ENCODE measurements at regions not wholly inside any gene's neighbourhood (a gene's known extent, or its start where the extent isn't known, plus 50 kb on each side); places are given as distances from the start of the nearest gene placed in this dataset.

DNA sequence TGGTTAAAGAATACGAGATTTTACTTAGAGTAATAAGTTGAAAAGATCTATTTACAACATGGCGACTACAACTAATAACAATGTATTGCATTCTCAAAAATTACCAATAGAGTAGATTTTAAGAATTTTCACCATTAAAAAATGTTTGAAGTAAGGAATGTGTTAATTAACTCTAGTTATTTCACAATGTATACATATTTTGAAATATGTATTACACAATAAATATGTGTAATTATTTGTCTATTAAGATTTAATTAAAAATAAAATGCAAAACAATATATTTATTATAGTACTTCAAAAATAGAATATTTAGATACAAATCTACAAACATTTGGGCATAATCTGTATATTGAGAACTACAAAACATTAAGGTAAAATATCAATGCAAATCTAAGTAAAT, 1326.3 kb upstream of the CDH6 start:
- DNase-seq: no peak

DNA sequence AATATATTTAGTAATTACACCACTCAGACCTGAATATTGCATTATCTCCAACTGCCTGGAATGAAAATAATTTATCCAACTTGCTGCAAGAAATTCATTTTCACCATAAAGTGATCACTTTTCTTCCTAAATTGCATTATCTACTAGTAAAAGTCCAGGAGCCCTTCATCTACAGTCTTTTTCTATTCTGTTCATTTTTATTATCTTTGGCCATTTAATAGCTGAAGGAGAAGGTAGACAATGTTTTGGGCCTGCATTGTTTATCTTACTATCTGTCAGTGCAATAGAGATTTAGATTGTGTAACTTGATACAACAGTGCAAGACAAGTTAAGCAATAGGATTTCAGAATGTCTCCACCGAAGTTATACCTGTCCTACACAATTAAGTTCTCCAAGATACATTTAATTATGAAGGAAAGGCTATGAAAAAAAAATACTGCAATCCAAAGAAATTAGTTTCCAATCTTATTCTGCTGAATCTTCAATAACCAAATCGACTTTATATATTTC, 1339.7 kb upstream of the CDH6 start:
- DNase-seq: no peak

DNA sequence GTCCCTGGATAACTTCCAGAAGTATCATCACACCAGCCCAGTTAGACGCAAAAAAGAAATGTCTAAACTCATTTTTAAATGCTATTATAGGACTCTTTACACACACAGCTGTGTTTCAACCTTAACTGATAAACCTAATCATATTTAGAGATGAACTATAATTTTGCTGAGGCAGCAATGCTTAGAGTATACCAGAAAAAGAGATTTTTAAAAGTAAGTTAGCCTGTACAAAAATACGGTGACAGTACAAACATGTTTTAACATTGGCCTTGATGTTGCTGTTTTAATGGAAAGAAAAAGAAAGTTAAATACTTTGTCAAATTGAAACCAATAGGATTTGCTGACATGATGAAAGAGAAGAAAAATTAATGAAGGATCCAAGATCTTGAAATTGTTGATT, 1341.2 kb upstream of the CDH6 start:
- no peak for DNase-seq

DNA sequence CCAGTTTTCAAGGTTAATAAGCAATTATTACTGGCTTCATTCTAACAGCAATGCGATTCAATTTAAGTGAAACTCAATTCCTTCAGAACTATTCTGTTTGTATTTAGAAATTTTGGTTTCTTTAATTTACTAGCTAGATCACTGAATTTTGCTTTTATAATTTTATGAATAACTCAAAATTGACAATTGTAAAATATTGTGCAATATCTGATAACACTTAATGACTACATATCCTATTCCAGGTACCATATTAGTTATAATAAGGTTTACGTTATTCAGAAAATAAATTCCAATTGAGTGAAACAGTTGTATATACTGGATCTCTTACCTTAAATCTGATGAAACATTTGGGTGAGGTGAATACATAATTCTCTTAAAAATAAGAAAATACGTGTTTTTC, 1348.3 kb upstream of the CDH6 start:
- no peak for DNase-seq

DNA sequence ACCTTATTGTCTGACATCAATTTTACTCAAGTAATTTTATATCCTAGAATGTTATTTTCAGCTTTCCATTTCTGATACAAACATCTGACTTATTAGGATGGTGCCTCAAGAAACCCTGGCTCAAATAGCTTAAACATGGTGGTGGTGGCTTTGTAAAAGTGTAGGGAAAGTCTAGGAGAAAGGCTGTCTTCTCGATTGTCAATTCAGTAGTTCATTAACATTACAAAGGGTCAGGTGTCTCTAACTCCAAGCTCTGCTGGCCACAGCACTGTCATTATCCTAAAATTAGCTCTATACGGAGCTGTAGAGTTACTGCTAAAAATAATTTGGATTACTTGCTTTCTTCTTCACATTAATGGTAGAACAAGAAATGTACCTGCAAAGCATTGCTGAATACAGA, 1360.1 kb upstream of the CDH6 start:
- DNase-seq: no peak

DNA sequence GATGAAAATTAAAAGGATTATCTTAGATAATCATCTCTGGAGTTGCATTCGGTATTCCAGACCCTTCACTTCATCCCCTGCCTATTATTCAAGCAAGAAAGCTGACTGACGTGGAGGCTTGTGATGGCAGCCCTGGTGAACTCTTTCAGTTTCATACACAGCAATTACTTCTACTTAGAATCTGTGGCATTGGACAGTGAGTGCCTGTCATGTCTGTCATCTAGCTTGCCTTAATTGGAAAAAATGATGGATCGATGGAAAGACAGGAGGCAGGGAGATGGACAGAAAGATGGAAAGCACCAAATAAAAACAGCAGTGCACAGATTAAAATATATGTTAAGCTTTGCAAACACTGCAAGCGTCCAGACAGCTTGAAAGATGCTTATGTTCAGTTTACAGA, 1371.0 kb upstream of the CDH6 start:
- no peak for DNase-seq

DNA sequence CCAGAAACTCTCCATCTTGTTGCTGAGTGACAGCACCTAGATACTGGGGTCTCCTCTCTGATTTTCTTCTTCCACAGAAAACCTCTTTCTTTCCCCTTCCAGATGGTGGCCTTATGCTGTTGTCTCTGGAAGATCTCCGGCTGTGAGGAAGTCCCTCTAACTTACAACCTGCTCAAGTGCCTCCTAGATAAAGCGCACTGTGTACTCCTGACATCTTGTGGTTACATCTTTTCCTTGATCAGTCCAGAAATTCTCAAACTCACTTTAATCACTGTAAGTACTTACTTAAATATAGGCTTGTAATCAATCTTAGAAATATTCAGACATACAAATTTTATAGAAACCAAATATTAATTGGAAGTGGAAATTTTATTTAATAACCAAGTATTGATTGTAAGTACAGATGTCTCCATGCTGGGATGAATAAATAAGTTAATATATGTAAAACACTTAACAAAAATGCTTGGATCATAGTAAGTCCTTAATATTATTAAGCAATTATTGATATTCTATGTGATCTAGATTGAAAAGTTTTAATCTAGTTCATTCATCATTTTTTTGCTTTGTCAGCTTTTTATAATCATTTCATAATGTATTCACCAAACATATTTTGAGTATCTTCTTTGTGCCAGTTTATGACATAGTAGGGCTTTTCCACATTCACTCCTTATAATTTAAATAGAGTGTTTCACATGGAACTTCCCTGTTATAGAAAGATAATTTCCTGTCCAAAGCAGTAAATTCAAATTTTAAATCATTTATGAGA, 1381.4 kb upstream of the CDH6 start:
- DNase-seq: no peak

DNA sequence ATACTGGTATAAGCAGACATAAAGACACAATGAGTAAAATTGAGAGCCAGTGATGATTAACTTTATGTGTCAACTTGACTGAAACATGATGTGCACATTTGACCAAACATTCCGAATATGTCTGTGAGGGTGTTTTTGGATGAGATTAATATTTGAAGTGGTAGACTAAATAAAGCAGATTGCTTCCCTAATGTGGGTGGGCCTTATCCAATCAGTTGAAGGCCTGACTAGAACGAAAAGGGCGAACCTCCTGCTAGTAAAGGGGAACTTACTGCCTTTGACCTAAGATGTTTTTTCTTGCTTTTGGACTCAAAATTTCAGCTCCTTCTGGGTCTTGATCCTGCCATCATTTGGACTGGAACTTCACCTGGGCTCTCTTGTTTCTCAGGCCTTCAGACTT, 1387.7 kb upstream of the CDH6 start:
- no peak for DNase-seq

DNA sequence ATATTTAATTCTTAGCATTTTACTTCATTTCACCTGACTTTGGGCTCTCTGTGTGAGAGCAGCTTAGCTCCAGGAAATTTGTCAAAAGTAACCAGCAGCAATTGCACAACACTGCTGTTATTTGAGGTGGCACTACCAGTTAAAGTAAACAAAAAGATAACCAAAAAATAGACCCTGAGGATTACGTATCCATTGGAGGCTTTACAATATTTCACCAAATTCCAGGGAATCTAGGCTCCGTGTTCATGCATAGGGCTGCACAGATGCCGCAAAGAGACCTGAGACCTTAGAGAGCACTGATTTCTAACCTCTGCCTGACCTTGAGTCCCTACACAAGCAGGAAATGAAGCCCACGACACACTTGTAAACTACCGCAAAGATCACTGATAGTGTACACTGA, 1392.7 kb upstream of the CDH6 start:
- DNase-seq: no peak

DNA sequence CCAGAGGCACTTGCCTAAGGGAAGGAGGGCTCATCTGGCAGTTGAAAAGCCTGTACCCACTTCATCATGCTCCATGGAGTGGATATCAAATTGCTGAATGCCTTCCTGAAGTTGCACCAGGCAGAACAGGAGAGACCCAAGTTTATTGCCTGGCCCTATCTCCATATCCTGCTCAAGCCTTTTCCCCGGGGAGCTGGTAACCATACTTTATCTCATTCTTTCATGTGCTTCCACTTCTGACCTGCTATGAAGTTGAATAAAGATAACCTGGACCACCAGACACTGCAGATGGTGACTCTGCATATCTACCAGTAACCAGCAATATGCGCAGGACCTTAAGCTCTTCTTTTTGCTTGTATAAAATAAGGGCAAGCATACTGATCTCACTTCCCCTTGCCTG, 1397.5 kb upstream of the CDH6 start:
- no peak for DNase-seq

DNA sequence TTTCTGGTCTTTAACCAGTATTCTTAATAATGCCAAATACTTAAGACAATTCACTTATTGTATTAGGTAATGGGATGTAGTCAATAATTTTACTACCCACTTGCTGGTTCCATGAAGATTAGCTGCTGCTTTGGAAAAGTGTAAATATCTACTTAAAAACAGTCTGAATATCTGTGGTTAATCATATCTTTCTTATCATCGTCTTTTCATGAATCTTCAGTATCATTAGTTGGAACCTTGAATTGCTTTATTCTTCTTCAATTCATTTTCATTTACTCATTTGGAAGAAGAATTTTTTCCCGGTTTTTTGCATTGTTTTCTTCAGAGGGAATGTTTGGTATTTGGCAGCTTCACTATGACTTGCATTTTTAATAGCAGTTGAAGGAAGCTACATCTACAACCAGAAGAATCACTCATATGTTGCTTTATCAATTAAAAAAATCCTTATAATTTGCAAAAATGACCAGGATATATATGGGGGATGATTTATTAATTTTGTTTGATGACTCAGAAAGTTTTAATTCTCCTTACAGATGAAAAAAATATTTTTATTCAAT, 1398.3 kb upstream of the CDH6 start:
- no peak for DNase-seq

DNA sequence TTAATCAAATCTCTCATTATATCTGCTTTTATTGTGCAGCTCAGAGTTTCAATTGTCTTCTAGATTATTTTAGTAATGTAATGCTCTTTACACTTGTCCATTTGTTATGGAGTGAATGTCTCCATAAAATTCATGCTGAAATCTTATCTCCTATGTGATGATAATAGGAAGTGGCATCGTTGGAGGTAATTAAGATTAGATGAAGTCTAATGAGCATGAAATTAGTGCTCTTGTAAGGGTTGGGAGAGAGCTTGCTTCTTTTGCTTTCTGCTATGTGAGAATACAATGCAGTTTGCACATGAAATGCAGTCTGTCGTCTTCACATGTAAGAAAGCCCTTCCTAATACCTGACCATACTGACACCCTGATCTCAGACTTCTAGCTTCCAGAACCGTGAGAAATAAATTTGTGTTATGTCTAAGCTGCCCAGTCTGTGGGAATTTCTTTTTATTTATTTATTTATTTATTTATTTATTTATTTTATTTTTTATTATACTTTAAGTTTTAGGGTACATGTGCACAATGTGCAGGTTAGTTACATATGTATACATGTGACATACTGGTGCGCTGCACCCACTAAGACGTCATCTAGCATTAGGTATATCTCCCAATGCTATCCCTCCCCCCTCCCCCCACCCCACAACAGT, 1399.2 kb upstream of the CDH6 start:
- DNase-seq: no peak

DNA sequence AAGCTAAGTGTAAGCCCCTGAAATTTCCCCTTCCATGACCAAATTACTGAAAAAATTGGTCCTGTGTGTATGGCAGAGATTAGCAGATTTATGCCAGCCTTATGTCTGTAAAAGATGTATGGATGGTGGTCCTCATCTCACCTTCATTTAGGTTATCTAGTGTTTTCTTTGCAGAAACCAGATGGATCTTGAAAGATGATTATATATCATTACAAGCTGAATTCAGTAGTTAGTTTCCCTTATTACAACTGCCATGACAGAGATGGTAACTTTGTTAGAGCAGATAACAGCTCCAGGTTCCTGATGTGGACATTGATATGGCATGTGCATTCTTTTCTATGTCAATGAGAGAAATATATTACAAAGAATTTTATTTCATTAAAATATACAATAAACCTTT, 1403.2 kb upstream of the CDH6 start:
- DNase-seq: no peak

DNA sequence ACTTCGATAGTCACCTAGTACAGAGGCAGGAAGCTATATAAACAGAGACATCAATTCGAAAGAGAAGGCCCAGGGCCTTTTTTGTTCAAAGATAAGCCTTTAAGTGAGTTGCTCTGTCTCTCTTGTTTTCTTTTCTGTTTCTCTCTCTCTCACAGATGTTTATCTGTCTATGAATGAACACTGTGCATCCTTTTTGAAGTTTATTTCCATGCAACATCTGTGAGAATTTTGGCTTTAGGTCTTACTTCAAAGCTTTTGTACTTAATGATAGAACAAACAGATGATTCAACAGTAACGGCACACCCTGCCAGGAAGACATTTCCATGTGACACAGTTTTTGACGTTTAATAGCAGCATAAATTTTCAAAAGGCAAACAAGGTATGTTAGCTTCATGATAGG, 1413.1 kb upstream of the CDH6 start:
- DNase-seq: no peak

DNA sequence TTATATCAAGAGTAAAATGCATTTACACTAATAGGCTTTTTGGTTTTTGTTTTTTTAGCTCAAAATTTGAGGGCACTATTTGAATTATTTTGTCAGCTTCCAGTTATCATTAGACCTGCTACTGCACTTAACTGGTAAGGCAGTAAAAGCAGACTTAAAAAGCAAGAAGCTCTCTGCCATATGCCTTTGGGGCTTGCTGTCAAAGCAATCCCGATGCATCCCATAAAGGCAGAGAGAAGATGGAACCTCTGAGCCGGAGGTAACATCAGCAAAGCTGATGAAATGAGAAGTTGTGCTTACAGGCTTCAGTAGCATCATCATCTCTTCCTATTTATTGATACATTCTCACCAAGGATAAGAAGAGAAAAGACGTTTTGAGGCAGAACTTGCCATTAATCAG, 1414.3 kb upstream of the CDH6 start:
- DNase-seq: no peak

DNA sequence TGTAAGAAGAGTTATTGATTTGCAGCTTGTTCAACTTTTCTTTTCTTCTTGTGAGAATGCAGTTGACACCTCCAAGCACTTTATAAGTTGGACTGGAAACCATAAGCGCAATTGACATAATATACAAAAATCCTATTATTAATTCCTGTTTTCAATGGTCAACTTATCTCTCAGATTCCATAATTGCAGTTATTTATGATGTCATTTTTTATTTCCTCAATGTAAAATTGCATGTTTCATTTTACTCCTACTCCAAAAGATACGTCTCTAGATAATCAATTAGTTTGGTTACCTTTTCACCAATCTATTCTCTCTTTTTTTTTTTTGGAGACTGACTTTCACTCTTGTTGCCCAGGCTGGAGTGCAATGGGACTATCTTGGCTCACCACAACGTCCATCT, 1416.1 kb upstream of the CDH6 start:
- no peak for DNase-seq

DNA sequence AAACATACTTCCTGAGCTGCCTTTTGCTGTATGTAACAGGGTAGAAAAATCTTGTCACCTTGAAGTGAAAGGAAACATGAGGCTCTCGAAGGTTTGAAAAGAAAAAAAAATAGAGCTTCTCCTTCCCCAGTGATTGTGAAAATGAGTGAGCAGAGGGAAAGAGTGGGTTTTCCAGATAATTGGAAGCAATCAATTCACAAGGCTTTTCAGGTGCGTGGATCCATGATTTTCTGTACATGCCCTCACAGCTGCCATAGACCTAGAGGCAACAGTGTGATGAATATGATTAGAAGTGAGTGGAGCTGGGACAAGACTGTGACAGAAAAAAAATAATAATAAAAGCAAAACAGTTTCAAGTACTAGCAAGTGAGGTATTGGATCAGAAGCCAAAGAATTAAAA, 1422.5 kb upstream of the CDH6 start:
- DNase-seq: no peak

DNA sequence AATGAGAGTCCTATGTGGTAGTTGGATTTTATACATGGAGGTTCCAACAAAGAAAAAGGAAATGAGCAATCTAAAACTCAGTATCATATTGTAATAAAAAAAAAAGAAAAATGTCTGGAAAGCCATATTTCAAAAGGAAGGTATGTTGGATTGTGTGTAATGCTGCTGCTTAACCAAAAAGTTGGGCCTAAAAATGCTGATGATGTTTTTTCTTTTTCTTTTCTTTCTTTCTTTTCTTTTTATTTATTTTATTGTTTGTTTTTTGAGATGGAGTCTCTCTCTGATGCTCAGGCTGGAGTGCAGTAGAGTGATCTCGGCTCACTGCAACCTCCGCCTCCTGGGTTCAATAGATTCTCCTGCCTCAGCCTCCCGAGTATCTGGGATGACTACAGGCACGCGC, 1424.0 kb upstream of the CDH6 start:
- DNase-seq: no peak

DNA sequence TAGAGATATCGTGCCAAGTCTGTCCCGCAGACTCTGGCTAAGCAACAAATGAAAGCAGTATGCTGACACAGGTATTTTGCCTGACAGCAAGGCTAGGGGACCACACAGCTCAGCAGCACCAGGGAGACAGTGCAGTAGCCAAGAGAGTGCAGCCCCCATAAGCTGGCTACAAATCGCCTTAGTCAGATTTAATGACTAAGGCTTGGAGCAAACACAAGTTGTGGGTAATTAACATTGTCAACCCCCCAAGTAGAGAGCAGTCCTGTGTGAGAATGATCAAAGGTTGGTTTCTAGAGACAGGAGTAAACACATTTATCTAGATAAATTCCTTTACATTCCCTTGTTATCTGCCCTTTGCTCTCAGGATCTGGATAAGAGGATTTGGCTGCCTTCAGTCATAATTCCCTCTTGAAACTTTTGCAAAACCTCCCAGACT, 1434.5 kb upstream of the CDH6 start:
- DNase-seq: no peak

DNA sequence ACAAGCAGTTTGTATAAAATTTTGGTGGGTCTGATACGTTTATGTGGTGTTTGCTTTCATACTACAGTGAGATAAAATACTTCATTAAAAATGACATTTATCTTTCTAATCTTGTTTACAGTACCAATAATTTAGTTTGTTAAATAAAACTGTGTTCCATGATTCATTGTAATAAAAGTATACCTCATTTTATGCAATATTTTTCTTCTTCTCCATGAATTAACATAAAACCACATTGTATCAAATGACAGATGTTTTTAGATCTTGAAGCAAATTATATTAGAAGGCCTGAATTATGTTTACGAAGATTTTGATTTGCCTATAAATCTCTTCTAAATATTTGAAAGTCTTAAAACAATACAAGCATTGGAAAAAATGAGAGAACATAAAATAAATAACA, 1443.0 kb upstream of the CDH6 start:
- no peak for DNase-seq

DNA sequence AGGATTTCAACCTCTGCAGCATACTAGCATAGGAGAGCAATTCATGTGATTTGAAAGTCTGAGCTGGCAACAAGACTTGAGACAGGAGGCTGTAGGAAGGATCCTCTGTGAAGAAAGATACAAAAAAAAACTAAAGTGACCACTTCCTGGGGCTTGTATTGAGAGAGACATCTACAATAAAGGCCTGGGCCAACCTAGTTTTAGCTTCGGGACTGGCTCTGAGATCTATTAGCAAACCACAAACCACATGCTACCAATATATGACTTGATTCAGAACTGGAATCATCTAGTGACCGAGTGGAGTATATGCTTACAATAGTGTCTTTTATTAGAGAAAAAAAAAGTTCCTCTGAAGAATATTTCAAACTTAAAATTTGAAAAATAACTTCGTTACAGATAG, 1448.9 kb upstream of the CDH6 start:
- DNase-seq: no peak

DNA sequence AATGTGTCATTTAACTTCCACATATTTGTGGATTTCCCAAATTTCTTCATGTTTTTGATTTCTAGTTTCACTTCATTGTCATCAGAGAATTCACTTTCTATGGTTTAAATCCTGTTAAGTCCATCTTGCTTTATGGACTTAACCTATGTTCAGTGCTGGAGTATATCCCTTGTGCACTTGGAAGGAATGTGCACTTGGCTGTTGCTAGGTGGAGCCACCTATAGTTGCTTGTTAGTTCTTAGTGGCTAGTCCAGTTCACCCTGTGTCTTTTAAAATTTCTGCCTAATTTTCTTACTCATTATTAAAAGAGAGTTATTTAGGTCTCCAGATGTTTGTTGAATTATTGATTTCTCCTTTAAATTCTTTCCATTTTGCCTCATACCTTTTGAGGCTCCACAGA, 1472.5 kb upstream of the CDH6 start:
- no peak for DNase-seq

DNA sequence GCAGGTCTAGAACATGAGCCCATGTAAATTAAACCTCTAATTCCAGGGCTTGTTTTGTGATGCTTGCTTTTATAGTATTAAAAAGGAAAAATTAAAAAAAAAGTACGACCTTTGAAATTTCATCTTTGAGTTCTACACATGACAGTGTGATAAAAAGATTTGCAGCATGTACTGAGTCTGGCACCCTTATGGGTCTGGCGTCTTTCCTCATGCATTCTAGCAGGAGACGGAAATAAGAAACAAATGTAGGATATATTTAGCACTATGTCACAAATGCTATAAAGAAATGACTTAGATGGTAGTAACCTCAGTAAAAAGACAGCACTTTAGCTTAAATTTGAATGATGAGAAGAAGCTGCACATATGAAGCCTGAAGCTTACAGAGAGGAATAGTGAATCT, 1474.3 kb upstream of the CDH6 start:
- DNase-seq: no peak
